ENCODE measurements at regions not wholly inside any gene's neighbourhood (a gene's known extent, or its start where the extent isn't known, plus 50 kb on each side); places are given as distances from the start of the nearest gene placed in this dataset.
"Not testable (repeated sequence)": the region's sequence is repeated elsewhere in the genome, so short reads cannot be mapped to it uniquely, and the experiment has no call there.

- TF ChIP-seq CTCF, POLR2A (IDR thresholded peaks at IDR 0.05): not testable (repeated sequence)
Measured at GRCh38 chr6:82103171-82103570, 144.4 kb downstream of the IBTK start.
